ENCODE measurements at regions not wholly inside any gene's neighbourhood (a gene's known extent, or its start where the extent isn't known, plus 50 kb on each side); places are given as distances from the start of the nearest gene placed in this dataset.

DNA sequence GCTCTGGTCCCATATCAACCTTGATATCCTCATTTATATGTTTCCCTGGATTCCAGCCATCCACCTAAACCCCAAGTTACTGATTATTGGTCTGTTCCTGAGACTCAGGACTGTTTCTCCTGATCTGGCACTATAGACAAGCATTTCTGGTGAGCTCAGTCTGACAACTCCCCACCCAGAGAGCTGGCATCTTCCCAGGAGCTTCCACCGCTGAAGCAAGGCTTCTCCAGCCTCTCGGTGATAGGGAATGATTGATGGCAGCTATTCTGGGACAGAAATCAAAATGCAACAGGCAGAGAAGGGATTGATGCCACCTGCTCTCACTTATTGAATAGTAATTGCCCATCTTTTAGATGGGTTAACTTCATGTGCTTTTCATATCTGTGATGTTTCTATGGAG lies 169.7 kb upstream of the GGTLC1 start:
- TF ChIP-seq, protein P1, sequence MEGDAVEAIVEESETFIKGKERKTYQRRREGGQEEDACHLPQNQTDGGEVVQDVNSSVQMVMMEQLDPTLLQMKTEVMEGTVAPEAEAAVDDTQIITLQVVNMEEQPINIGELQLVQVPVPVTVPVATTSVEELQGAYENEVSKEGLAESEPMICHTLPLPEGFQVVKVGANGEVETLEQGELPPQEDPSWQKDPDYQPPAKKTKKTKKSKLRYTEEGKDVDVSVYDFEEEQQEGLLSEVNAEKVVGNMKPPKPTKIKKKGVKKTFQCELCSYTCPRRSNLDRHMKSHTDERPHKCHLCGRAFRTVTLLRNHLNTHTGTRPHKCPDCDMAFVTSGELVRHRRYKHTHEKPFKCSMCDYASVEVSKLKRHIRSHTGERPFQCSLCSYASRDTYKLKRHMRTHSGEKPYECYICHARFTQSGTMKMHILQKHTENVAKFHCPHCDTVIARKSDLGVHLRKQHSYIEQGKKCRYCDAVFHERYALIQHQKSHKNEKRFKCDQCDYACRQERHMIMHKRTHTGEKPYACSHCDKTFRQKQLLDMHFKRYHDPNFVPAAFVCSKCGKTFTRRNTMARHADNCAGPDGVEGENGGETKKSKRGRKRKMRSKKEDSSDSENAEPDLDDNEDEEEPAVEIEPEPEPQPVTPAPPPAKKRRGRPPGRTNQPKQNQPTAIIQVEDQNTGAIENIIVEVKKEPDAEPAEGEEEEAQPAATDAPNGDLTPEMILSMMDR (IDR thresholded peaks at IDR 0.05): no peak
- TF ChIP-seq EZH2 (IDR thresholded peaks at IDR 0.05; ENCODE audit: borderline replicate concordance, insufficient read depth, low read depth, low read length, poor library complexity, severe bottlenecking): no peak
